SU-DHL-6 (cell line): ENCODE measurements at regions not wholly inside any gene's neighbourhood (a gene's known extent, or its start where the extent isn't known, plus 50 kb on each side); places are given as distances from the start of the nearest gene placed in this dataset.

Experiments
- H2AFZ ChIP-seq: fragments of 200-600 bp; sonication (generic); 2 replicates; pipeline ENCODE4 v1.6.1; 2014; ENCODE audit warnings: low read depth, mild to moderate bottlenecking, moderate library complexity, mixed read lengths, antibody characterized with exemption, low read length; ENCODE audit not compliant: severe bottlenecking
- H3F3A ChIP-seq: fragments of 200-600 bp; shearing (Covaris generic); 2 replicates; pipeline ENCODE4 v1.6.0; 2016; ENCODE audit warnings: antibody characterized with exemption, mild to moderate bottlenecking; ENCODE audit not compliant: insufficient read depth
- H3K27ac ChIP-seq: fragments of 200-600 bp; sonication (generic); 2 replicates; pipeline ENCODE4 v1.5.1; 2016; ENCODE audit warnings: low read depth, mild to moderate bottlenecking, low read length, moderate library complexity, mixed read lengths
- H3K27me3 ChIP-seq: fragments of 200-600 bp; sonication (generic), shearing (Covaris generic); 2 replicates; pipeline ENCODE4 v1.6.0; 2014; ENCODE audit warnings: mild to moderate bottlenecking, low read length
- H3K36me3 ChIP-seq: fragments of 200-600 bp; sonication (generic); 2 replicates; pipeline ENCODE4 v1.6.1; 2014; ENCODE audit warnings: mild to moderate bottlenecking, low read length, mixed read lengths
- H3K4me2 ChIP-seq: fragments of 300-600, 200-600 bp; shearing (Covaris generic), sonication (generic); 2 replicates; pipeline ENCODE4 v1.6.0; 2014; ENCODE audit warnings: low read length, low read depth, mild to moderate bottlenecking; ENCODE audit not compliant: poor library complexity, severe bottlenecking
- H3K4me3 ChIP-seq: fragments of 200-600 bp; sonication (generic); 2 replicates; pipeline ENCODE4 v1.5.1; 2014; ENCODE audit warnings: antibody characterized with exemption, low read length, mild to moderate bottlenecking, mixed read lengths; ENCODE audit not compliant: insufficient read depth, poor library complexity, severe bottlenecking
- H3K79me2 ChIP-seq: fragments of 200-600 bp; sonication (generic); 2 replicates; pipeline ENCODE4 v1.6.1; 2014; ENCODE audit warnings: mild to moderate bottlenecking, low read length, moderate library complexity; ENCODE audit not compliant: insufficient read depth
- H3K9ac ChIP-seq: fragments of 200-600 bp; sonication (generic); 2 replicates; pipeline ENCODE4 v1.7.0; 2014; ENCODE audit warnings: mild to moderate bottlenecking, low read length
- H3K9me2 ChIP-seq: fragments of 200-600 bp; sonication (generic); replicated peaks from 2 replicates; pipeline ENCODE4 v1.6.1; 2014; ENCODE audit warnings: low read length; ENCODE audit not compliant: insufficient read depth
- H3K9me3 ChIP-seq: fragments of 200-600 bp; sonication (generic); 2 replicates; pipeline ENCODE4 v1.6.1; 2014; ENCODE audit warnings: low read length, mixed read lengths; ENCODE audit not compliant: insufficient read depth
- H4K20me1 ChIP-seq: fragments of 200-600 bp; sonication (generic); 2 replicates; pipeline ENCODE4 v1.6.1; 2014; ENCODE audit warnings: low read depth, mild to moderate bottlenecking, antibody characterized with exemption, low read length, moderate library complexity, mixed read lengths
- CTCF ChIP-seq: fragments of 200-600 bp; sonication (generic); IDR thresholded peaks from one replicate; pipeline ENCODE4 v1.5.1; 2017; ENCODE audit warnings: antibody characterized with exemption, mild to moderate bottlenecking, low read length, moderate library complexity; ENCODE audit not compliant: insufficient read depth, poor library complexity, severe bottlenecking
- EZH2phosphoT487 ChIP-seq: fragments of 200-600 bp; sonication (generic), shearing (Covaris generic); conservative IDR thresholded peaks from 2 replicates; pipeline ENCODE4 v1.6.1; 2018; ENCODE audit warnings: mild to moderate bottlenecking, antibody characterized with exemption, low read length, moderate library complexity, mixed read lengths

GRCh38 chr9:109556786-109557185 lies 58.7 kb upstream of the PTPN3 start:
- TF ChIP-seq CTCF (no peak), EZH2phosphoT487 (no peak)
- Histone ChIP-seq H3K27me3 (no peaks in the 10 kb centered on the region), H3F3A (no peaks in the 10 kb centered on the region), H4K20me1 (no peaks in the 10 kb centered on the region), H3K9ac (no peak overlapping the region), H3K27ac (no peak overlapping the region), H2AFZ (no peak overlapping the region), H3K9me3 (no peaks in the 10 kb centered on the region), H3K4me3 (no peak overlapping the region), H3K36me3 (no peaks in the 10 kb centered on the region), H3K4me2 (no peak overlapping the region), H3K9me2 (no peaks in the 10 kb centered on the region), H3K79me2 (no peaks in the 10 kb centered on the region)

- Histone ChIP-seq H3K27ac (no peak overlapping the region), H3K36me3 (no peaks in the 10 kb centered on the region), H3K9me2 (no peaks in the 10 kb centered on the region), H3K9ac (no peak overlapping the region), H3K27me3 (no peaks in the 10 kb centered on the region), H3F3A (no peaks in the 10 kb centered on the region), H3K4me2 (no peak overlapping the region), H3K79me2 (no peaks in the 10 kb centered on the region), H4K20me1 (no peaks in the 10 kb centered on the region), H3K4me3 (no peak overlapping the region), H2AFZ (no peak overlapping the region), H3K9me3 (no peaks in the 10 kb centered on the region)
- TF ChIP-seq CTCF, result no peak
- no peak for TF ChIP-seq EZH2phosphoT487
These were observed 59.4 kb upstream of the PTPN3 start for GRCh38 chr9:109557481-109557880.

DNA sequence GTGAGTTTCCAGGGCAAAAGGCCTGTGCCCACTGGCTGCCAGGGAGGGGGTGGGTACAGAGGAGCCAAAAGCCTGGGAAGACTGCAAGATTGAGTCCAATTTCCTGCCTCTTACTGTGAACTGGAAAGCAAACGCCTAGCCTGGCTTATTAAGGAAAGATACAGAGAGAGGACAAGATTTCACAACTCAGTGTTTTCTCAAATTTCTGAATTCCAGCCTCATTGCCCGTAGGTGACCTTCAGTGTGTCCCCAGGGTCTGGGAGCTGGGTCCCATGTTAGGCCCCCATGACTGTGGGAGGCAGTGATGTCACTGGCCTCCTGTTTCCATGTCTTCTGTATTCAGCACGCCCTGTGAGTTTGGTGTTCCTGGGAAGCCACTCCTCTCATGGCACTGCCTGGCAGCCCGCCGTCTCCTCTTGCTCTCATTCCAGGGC lies 60.6 kb upstream of the PTPN3 start:
- Histone ChIP-seq H3K79me2 (no peaks in the 10 kb centered on the region), H3K4me2 (no peak overlapping the region), H3K9me3 (no peaks in the 10 kb centered on the region), H3K9ac (no peak overlapping the region), H3K27me3 (no peaks in the 10 kb centered on the region), H3F3A (no peaks in the 10 kb centered on the region), H3K36me3 (no peaks in the 10 kb centered on the region), H2AFZ (no peak overlapping the region), H3K27ac (no peak overlapping the region), H3K9me2 (no peaks in the 10 kb centered on the region), H4K20me1 (no peaks in the 10 kb centered on the region), H3K4me3 (no peak overlapping the region)
- TF ChIP-seq EZH2phosphoT487 (no peak), CTCF (no peak)
